K562 (cell line): ENCODE measurements at regions not wholly inside any gene's neighbourhood (a gene's known extent, or its start where the extent isn't known, plus 50 kb on each side); places are given as distances from the start of the nearest gene placed in this dataset.

ENCODE experiments used
- ATAC-seq: fragments of 200-7000 bp; cut with Tn5 transposase; 3 replicates; pipeline ENCODE4 v1.9.1; 2020; ENCODE audit warnings: moderate library complexity
- BruUV-seq: library from RNA; stranded (reverse); fragments of 400-500 nt; replicated peaks from 2 replicates; lab custom pipeline; 2021; lab: Mats Ljungman, UMichigan
- CTCF ChIA-PET: fragments of 300-600 bp; formaldehyde crosslinking; extraction: SDS; loops from one replicate; lab custom pipeline; 2021; ENCODE audit warnings: low intra/inter-chr PET ratio; lab: Yijun Ruan, JAX
- POLR2A ChIA-PET: fragments of 300-600, 350-650 bp; sonication (Branson Sonifier 250); formaldehyde crosslinking; extraction: SDS; loops from one replicate; lab custom pipeline; 2021; ENCODE audit warnings: antibody characterized with exemption, inconsistent platforms; lab: Yijun Ruan, JAX
- DNase-seq, 4 experiments: peaks; one replicate each; pipeline versions ENCODE4 v3.0.0 to v3.0.0-alpha.2; 2011 to 2018; ENCODE audit warnings: low spot score in 3 of 4, mixed read lengths in 3 of 4; ENCODE audit errors: extremely low read depth in 1 of 4
- FAIRE-seq: peaks from 2 replicates; lab custom pipeline; 2011; peaks lifted over from hg19 to GRCh38; lab: Jason Lieb, UNC
- H2AFZ ChIP-seq: 2 replicates; pipeline ENCODE4 v1.6.0; 2011; ENCODE audit warnings: low read depth, low read length, control low read depth, inconsistent platforms
- H3K27ac ChIP-seq: fragments of 200-600 bp; 3 replicates; pipeline ENCODE4 v1.8.0; 2011; ENCODE audit warnings: low read depth, mild to moderate bottlenecking, control low read depth, inconsistent platforms, low read length, moderate library complexity, mixed read lengths; ENCODE audit errors: extremely low read depth
- H3K27me3 ChIP-seq, 2 experiments: fragments of 300-600 bp in 1 of 2; 2 replicates in 1 of 2; 3 replicates in 1 of 2; pipeline versions ENCODE4 v1.6.0 to v1.8.0; 2011; ENCODE audit warnings: inconsistent platforms in 2 of 2, low read length in 2 of 2, mild to moderate bottlenecking in 1 of 2, mixed read lengths in 1 of 2, moderate library complexity in 1 of 2; ENCODE audit not compliant: control insufficient read depth in 2 of 2, insufficient read depth in 2 of 2
- H3K36me3 ChIP-seq: fragments of 300-600 bp; 3 replicates; pipeline ENCODE4 v1.8.0; 2011; ENCODE audit warnings: mild to moderate bottlenecking, low read length, inconsistent platforms; ENCODE audit not compliant: control insufficient read depth, insufficient read depth
- H3K4me1 ChIP-seq, 2 experiments: fragments of 200-600 bp in 1 of 2; replicated peaks in 1 of 2; 2 replicates in 1 of 2; 3 replicates in 1 of 2; pipeline versions ENCODE4 v1.5.1 to v1.8.0; 2011; ENCODE audit warnings: inconsistent platforms in 2 of 2, low read length in 2 of 2, mild to moderate bottlenecking in 1 of 2, mixed read lengths in 1 of 2, moderate library complexity in 1 of 2; ENCODE audit not compliant: control insufficient read depth in 2 of 2, insufficient read depth in 2 of 2
- H3K4me2 ChIP-seq: 2 replicates; pipeline ENCODE4 v1.6.1; 2011; ENCODE audit warnings: low read length, control low read depth, inconsistent platforms, mixed read lengths; ENCODE audit not compliant: insufficient read depth
- H3K4me3 ChIP-seq: fragments of 200-600 bp; sonication (generic), shearing (Covaris generic); 2 replicates; pipeline ENCODE4 v1.5.1; 2016; ENCODE audit warnings: control low read depth, inconsistent platforms
- H3K79me2 ChIP-seq: fragments of 200-600 bp; 3 replicates; pipeline ENCODE4 v1.8.0; 2011; ENCODE audit warnings: low read length, inconsistent platforms; ENCODE audit not compliant: control insufficient read depth, insufficient read depth
- H3K9ac ChIP-seq, 2 experiments: 2 replicates each; pipeline versions ENCODE4 v1.6.0 to v1.6.1; 2011; ENCODE audit warnings: low read depth in 2 of 2, low read length in 2 of 2, control low read depth in 1 of 2, inconsistent platforms in 1 of 2, mild to moderate bottlenecking in 1 of 2, mixed read lengths in 1 of 2; ENCODE audit not compliant: insufficient read depth in 1 of 2
- H3K9me1 ChIP-seq: one replicate; pipeline ENCODE4 v1.6.0; 2011; ENCODE audit warnings: inconsistent platforms, mild to moderate bottlenecking, low read length, moderate library complexity; ENCODE audit not compliant: control insufficient read depth, insufficient read depth
- H3K9me3 ChIP-seq: replicated peaks from 2 replicates; pipeline ENCODE4 v1.5.1; 2011; ENCODE audit warnings: low read depth, low read length, inconsistent platforms; ENCODE audit not compliant: control insufficient read depth, insufficient read depth
- H4K20me1 ChIP-seq: replicated peaks from 2 replicates; pipeline ENCODE4 v1.6.1; 2011; ENCODE audit warnings: low read length, inconsistent platforms, mixed read lengths; ENCODE audit not compliant: control insufficient read depth, insufficient read depth
- ARID2 ChIP-seq: fragments of 450-650 bp; IDR thresholded peaks from 2 replicates; pipeline ENCODE4 v1.6.1; 2017; ENCODE audit warnings: antibody characterized with exemption, mild to moderate bottlenecking
- ARNT ChIP-seq, 2 experiments: fragments of 450-650 bp; IDR thresholded peaks; 2 replicates each; pipeline ENCODE4 v1.6.1; 2016; ENCODE audit warnings: mild to moderate bottlenecking in 1 of 2
- BCOR ChIP-seq: fragments of 450-650 bp; IDR thresholded peaks from 2 replicates; pipeline ENCODE4 v1.6.1; 2016
- DEAF1 ChIP-seq: fragments of 450-650 bp; formaldehyde crosslinking; IDR thresholded peaks from 2 replicates; pipeline ENCODE4 v1.4.0; 2020; ENCODE audit warnings: mild to moderate bottlenecking, moderate library complexity
- HMBOX1 ChIP-seq: sonication (generic); IDR thresholded peaks from 2 replicates; pipeline ENCODE4 v1.6.1; 2016
- HMG20A ChIP-seq: fragments of 450-650 bp; formaldehyde crosslinking; conservative IDR thresholded peaks from 2 replicates; pipeline ENCODE4 v1.4.0; 2020; ENCODE audit warnings: mild to moderate bottlenecking, mixed read lengths
- HMGXB4 ChIP-seq: sonication (generic); formaldehyde crosslinking; IDR thresholded peaks from 2 replicates; pipeline ENCODE4 v1.8.1; 2023; ENCODE audit warnings: mild to moderate bottlenecking, missing genetic modification reagents
- KLF10 ChIP-seq: fragments of 250-450 bp; sonication (Bioruptor Pico); IDR thresholded peaks from 2 replicates; pipeline ENCODE4 v1.6.1; 2021; ENCODE audit warnings: matching md5 sums
- MAFK ChIP-seq: IDR thresholded peaks from 2 replicates; pipeline ENCODE4 v1.6.1; 2011; ENCODE audit warnings: low read length, improper control_type of control experiment
- MCM5 ChIP-seq: fragments of 450-650 bp; IDR thresholded peaks from 2 replicates; pipeline ENCODE4 v1.6.1; 2016; ENCODE audit warnings: low read depth
- PHF8 ChIP-seq: fragments of 200-600 bp; sonication (generic); IDR thresholded peaks from 2 replicates; pipeline ENCODE4 v1.6.1; 2012; ENCODE audit warnings: mixed run types, mild to moderate bottlenecking, inconsistent platforms, low read length, moderate library complexity, borderline replicate concordance
- POLR2G ChIP-seq: fragments of 200-400 bp; formaldehyde crosslinking; IDR thresholded peaks from 2 replicates; pipeline ENCODE4 v1.6.1; 2017; ENCODE audit warnings: low read depth, mild to moderate bottlenecking, antibody characterized with exemption, low read length, moderate library complexity
- WHSC1 ChIP-seq: IDR thresholded peaks from one replicate; pipeline ENCODE4 v1.6.1; 2012; ENCODE audit warnings: low read length, control low read depth, inconsistent platforms
- XRCC5 ChIP-seq: fragments of 200-400 bp; formaldehyde crosslinking; IDR thresholded peaks from 2 replicates; pipeline ENCODE4 v1.6.1; 2017; ENCODE audit warnings: low read depth, mild to moderate bottlenecking, low read length
- ZBTB17 ChIP-seq: fragments of 450-650 bp; formaldehyde crosslinking; IDR thresholded peaks from 2 replicates; pipeline ENCODE4 v1.4.0; 2020; ENCODE audit warnings: mild to moderate bottlenecking
- ZBTB49 ChIP-seq: sonication (generic); formaldehyde crosslinking; IDR thresholded peaks from 2 replicates; pipeline ENCODE4 v1.8.0; 2022; ENCODE audit warnings: missing genetic modification reagents, mild to moderate bottlenecking, borderline replicate concordance
- ZNF232 ChIP-seq: sonication (generic); formaldehyde crosslinking; IDR thresholded peaks from 2 replicates; pipeline ENCODE4 v1.8.0; 2022; ENCODE audit warnings: mild to moderate bottlenecking, missing genetic modification reagents
- ZNF239 ChIP-seq: fragments of 250-450 bp; sonication (Bioruptor Pico); IDR thresholded peaks from 2 replicates; pipeline ENCODE4 v1.4.0; 2020; ENCODE audit warnings: mild to moderate bottlenecking
- WGBS: fragments of 100-300 bp; shearing (Covaris generic); methylation state at CpG from one replicate; pipeline ENCODE4 v1.1.6; 2016; ENCODE audit warnings: low coverage, mixed read lengths; ENCODE audit not compliant: insufficient coverage; ENCODE audit errors: missing lambda C conversion rate; 5-methylcytosine and 5-hydroxymethylcytosine counted together
- in situ Hi-C: fragments of 300-500 bp; cut with MboI; formaldehyde crosslinking; loops from 4 replicates; pipeline ENCODE4 v1.15.0; 2018; ENCODE audit warnings: inconsistent platforms, mixed read lengths
- intact Hi-C: fragments of 100-400 bp; cut with micrococcal nuclease; formaldehyde crosslinking; loops from 2 replicates; pipeline ENCODE4 v1.14.2; 2022

- TF ChIP-seq DEAF1 (CRISPR knock-in tag) = no peak
- peak; percentile 50 for TF ChIP-seq MAFK
- TF ChIP-seq MCM5 = no peak
Measured at GRCh38 chr4:35673137-35673536, 571.2 kb downstream of the ARAP2 start (continued).

GRCh38 chr4:35684755-35685154 lies 559.6 kb downstream of the ARAP2 start:
- Histone ChIP-seq H3K4me2 (no peak overlapping the region), H4K20me1 (no peaks in the 10 kb centered on the region), H3K79me2 (no peaks in the 10 kb centered on the region), H3K9me3 (no peaks in the 10 kb centered on the region), H3K4me3 (no peak overlapping the region), H3K9me1 (no peaks in the 10 kb centered on the region), H3K4me1 (no peaks in the 10 kb centered on the region), H2AFZ (no peak overlapping the region), H3K27me3 (no peaks in the 10 kb centered on the region), H3K36me3 (no peaks in the 10 kb centered on the region), H3K27ac (no peak overlapping the region), H3K9ac (no peak overlapping the region)
- no peak for ATAC-seq
- BruUV-seq = no TSS peak
- in situ Hi-C loops (no loop called here), intact Hi-C loops (no loop called here)
- no peak for DNase-seq
- ChIA-PET POLR2A (no interaction called here), CTCF (no interaction called here)
- WGBS = 0% methylated on average over 1 of the region's 1 CpG
- peak; percentile 6 for FAIRE-seq
- no peak for TF ChIP-seq ARNT (IDR thresholded peaks at IDR 0.05)
- TF ChIP-seq ZBTB17 = no peak
- TF ChIP-seq POLR2G = no peak
- TF ChIP-seq PHF8 = no peak
- no peak for TF ChIP-seq HMGXB4 (CRISPR knock-in tag)
- TF ChIP-seq ARID2 = no peak
- no peak for TF ChIP-seq HMG20A (CRISPR knock-in tag)
- TF ChIP-seq ZNF239 = no peak
- TF ChIP-seq HMBOX1 = no peak
- TF ChIP-seq ZNF232 = no peak
- no peak for TF ChIP-seq XRCC5
- TF ChIP-seq WHSC1 = no peak
- TF ChIP-seq ZBTB49 (CRISPR knock-in tag) = no peak
- no peak for TF ChIP-seq BCOR
- TF ChIP-seq KLF10 (CRISPR knock-in tag) = no peak
